ENCODE measurements at regions not wholly inside any gene's neighbourhood (a gene's known extent, or its start where the extent isn't known, plus 50 kb on each side); places are given as distances from the start of the nearest gene placed in this dataset.

GRCh38 chr2:65730186-65730585 lies 297.8 kb upstream of the SPRED2 start (continued):
- TF ChIP-seq CHD7 (IDR thresholded peaks at IDR 0.05; ENCODE audit: insufficient replicate concordance, low read length), result no peak
- no peak for TF ChIP-seq ATF3 (IDR thresholded peaks at IDR 0.05; ENCODE audit: insufficient read depth, low read depth, low read length)
- TF ChIP-seq RNF2 (IDR thresholded peaks at IDR 0.05; ENCODE audit: borderline replicate concordance, low read depth, low read length, missing control alignments, poor library complexity, severe bottlenecking), result no peak
